ENCODE measurements at regions not wholly inside any gene's neighbourhood (a gene's known extent, or its start where the extent isn't known, plus 50 kb on each side); places are given as distances from the start of the nearest gene placed in this dataset.
"Not testable (repeated sequence)": the region's sequence is repeated elsewhere in the genome, so short reads cannot be mapped to it uniquely, and the experiment has no call there.

- no peak for DNase-seq
- Mint-ChIP-seq H3K36me3 (no peaks in the 10 kb centered on the region), H3K4me1 (no peaks in the 10 kb centered on the region), H3K4me3 (no peak overlapping the region), H3K27me3 (no peaks in the 10 kb centered on the region), H3K27ac (no peak overlapping the region), H3K9me3 (no peaks in the 10 kb centered on the region)
Observed at GRCh38 chr6:23531666-23532065, 594.3 kb upstream of the NRSN1 start.

GRCh38 chr6:23532227-23532626 is 593.8 kb upstream of the NRSN1 start:
- H3K4me1 Mint-ChIP-seq: no peaks in the 10 kb centered on the region
- H3K36me3 Mint-ChIP-seq: no peaks in the 10 kb centered on the region
- H3K9me3 Mint-ChIP-seq: no peaks in the 10 kb centered on the region
- no peak for DNase-seq
- no peak overlapping the region for H3K27ac Mint-ChIP-seq
- no peaks in the 10 kb centered on the region for H3K27me3 Mint-ChIP-seq
- no peak overlapping the region for H3K4me3 Mint-ChIP-seq

- H3K27me3 Mint-ChIP-seq: no peaks in the 10 kb centered on the region
- no peaks in the 10 kb centered on the region for H3K36me3 Mint-ChIP-seq
- H3K27ac Mint-ChIP-seq: no peak overlapping the region
- H3K4me1 Mint-ChIP-seq: no peaks in the 10 kb centered on the region
- no peaks in the 10 kb centered on the region for H3K9me3 Mint-ChIP-seq
- no peak for DNase-seq
- no peak overlapping the region for H3K4me3 Mint-ChIP-seq
Observed at GRCh38 chr6:23533311-23533710, 592.7 kb upstream of the NRSN1 start.

- Mint-ChIP-seq H3K9me3 (no peaks in the 10 kb centered on the region), H3K36me3 (no peaks in the 10 kb centered on the region), H3K4me3 (no peak overlapping the region), H3K27me3 (no peaks in the 10 kb centered on the region), H3K4me1 (no peaks in the 10 kb centered on the region), H3K27ac (no peak overlapping the region)
- no peak for DNase-seq
Observed at GRCh38 chr6:23533944-23534343, 592.1 kb upstream of the NRSN1 start.

GRCh38 chr6:23534351-23534750 is 591.7 kb upstream of the NRSN1 start:
- H3K4me3 Mint-ChIP-seq: no peak overlapping the region
- no peaks in the 10 kb centered on the region for H3K27me3 Mint-ChIP-seq
- no peaks in the 10 kb centered on the region for H3K9me3 Mint-ChIP-seq
- no peaks in the 10 kb centered on the region for H3K36me3 Mint-ChIP-seq
- no peak for DNase-seq
- H3K27ac Mint-ChIP-seq: no peak overlapping the region
- H3K4me1 Mint-ChIP-seq: no peaks in the 10 kb centered on the region

- Mint-ChIP-seq H3K27ac (no peak overlapping the region), H3K4me1 (no peaks in the 10 kb centered on the region), H3K4me3 (no peak overlapping the region), H3K9me3 (no peaks in the 10 kb centered on the region), H3K36me3 (no peaks in the 10 kb centered on the region), H3K27me3 (no peaks in the 10 kb centered on the region)
- DNase-seq: no peak
Observed at GRCh38 chr6:23535101-23535500, 590.9 kb upstream of the NRSN1 start.

- no peak for DNase-seq
- Mint-ChIP-seq H3K9me3 (peaks cover 2% of the 10 kb centered on the region), H3K4me3 (no peak overlapping the region), H3K27ac (no peak overlapping the region), H3K36me3 (no peaks in the 10 kb centered on the region), H3K27me3 (no peaks in the 10 kb centered on the region), H3K4me1 (no peaks in the 10 kb centered on the region)
Observed at GRCh38 chr6:23537828-23538227, 588.2 kb upstream of the NRSN1 start.

GRCh38 chr6:23547851-23548250 is 578.2 kb upstream of the NRSN1 start:
- no peaks in the 10 kb centered on the region for H3K27me3 Mint-ChIP-seq
- no peak for DNase-seq
- no peaks in the 10 kb centered on the region for H3K9me3 Mint-ChIP-seq
- no peak overlapping the region for H3K4me3 Mint-ChIP-seq
- H3K36me3 Mint-ChIP-seq: no peaks in the 10 kb centered on the region
- no peak overlapping the region for H3K27ac Mint-ChIP-seq
- H3K4me1 Mint-ChIP-seq: no peaks in the 10 kb centered on the region

- not testable (repeated sequence) for H3K36me3 Mint-ChIP-seq, H3K4me1 Mint-ChIP-seq, H3K4me3 Mint-ChIP-seq, DNase-seq, H3K27ac Mint-ChIP-seq, H3K27me3 Mint-ChIP-seq, H3K9me3 Mint-ChIP-seq
Observed at GRCh38 chr6:23554953-23555352, 571.1 kb upstream of the NRSN1 start.

GRCh38 chr6:23559587-23560343 is 566.2 kb upstream of the NRSN1 start:
- DNase-seq: no peak
- Mint-ChIP-seq H3K4me1 (no peaks in the 10 kb centered on the region), H3K4me3 (no peak overlapping the region), H3K27me3 (no peaks in the 10 kb centered on the region), H3K36me3 (no peaks in the 10 kb centered on the region), H3K9me3 (peaks cover 4% of the 10 kb centered on the region), H3K27ac (no peak overlapping the region)

- H3K27me3 Mint-ChIP-seq: no peaks in the 10 kb centered on the region
- no peak overlapping the region for H3K4me3 Mint-ChIP-seq
- no peak overlapping the region for H3K27ac Mint-ChIP-seq
- no peak for DNase-seq
- no peaks in the 10 kb centered on the region for H3K4me1 Mint-ChIP-seq
- peaks cover 4% of the 10 kb centered on the region for H3K9me3 Mint-ChIP-seq
- H3K36me3 Mint-ChIP-seq: no peaks in the 10 kb centered on the region
Observed at GRCh38 chr6:23561732-23562131, 564.3 kb upstream of the NRSN1 start.

GRCh38 chr6:23562554-23562953 is 563.5 kb upstream of the NRSN1 start:
- Mint-ChIP-seq H3K27me3 (no peaks in the 10 kb centered on the region), H3K4me1 (no peaks in the 10 kb centered on the region), H3K4me3 (no peak overlapping the region), H3K27ac (no peak overlapping the region), H3K36me3 (no peaks in the 10 kb centered on the region), H3K9me3 (peaks cover 4% of the 10 kb centered on the region)
- DNase-seq: no peak

- no peaks in the 10 kb centered on the region for H3K27me3 Mint-ChIP-seq
- H3K4me3 Mint-ChIP-seq: no peak overlapping the region
- no peak for DNase-seq
- H3K27ac Mint-ChIP-seq: no peak overlapping the region
- no peaks in the 10 kb centered on the region for H3K36me3 Mint-ChIP-seq
- peaks cover 4% of the 10 kb centered on the region for H3K9me3 Mint-ChIP-seq
- no peaks in the 10 kb centered on the region for H3K4me1 Mint-ChIP-seq
Observed at GRCh38 chr6:23563323-23563722, 562.7 kb upstream of the NRSN1 start.

GRCh38 chr6:23566418-23566817 is 559.6 kb upstream of the NRSN1 start:
- no peak overlapping the region for H3K27ac Mint-ChIP-seq
- peaks cover 4% of the 10 kb centered on the region for H3K9me3 Mint-ChIP-seq
- H3K4me3 Mint-ChIP-seq: no peak overlapping the region
- no peaks in the 10 kb centered on the region for H3K36me3 Mint-ChIP-seq
- DNase-seq: no peak
- no peaks in the 10 kb centered on the region for H3K27me3 Mint-ChIP-seq
- H3K4me1 Mint-ChIP-seq: no peaks in the 10 kb centered on the region

GRCh38 chr6:23568292-23568691 is 557.7 kb upstream of the NRSN1 start:
- DNase-seq: no peak
- no peak overlapping the region for H3K4me3 Mint-ChIP-seq
- H3K27ac Mint-ChIP-seq: no peak overlapping the region
- no peaks in the 10 kb centered on the region for H3K27me3 Mint-ChIP-seq
- no peaks in the 10 kb centered on the region for H3K36me3 Mint-ChIP-seq
- no peaks in the 10 kb centered on the region for H3K4me1 Mint-ChIP-seq
- no peaks in the 10 kb centered on the region for H3K9me3 Mint-ChIP-seq

- H3K27ac Mint-ChIP-seq: no peak overlapping the region
- peaks cover 2% of the 10 kb centered on the region for H3K9me3 Mint-ChIP-seq
- DNase-seq: no peak
- H3K4me3 Mint-ChIP-seq: no peak overlapping the region
- H3K27me3 Mint-ChIP-seq: no peaks in the 10 kb centered on the region
- H3K36me3 Mint-ChIP-seq: no peaks in the 10 kb centered on the region
- H3K4me1 Mint-ChIP-seq: no peaks in the 10 kb centered on the region
Observed at GRCh38 chr6:23584134-23584763, 541.8 kb upstream of the NRSN1 start.

All from activated naive CD8-positive, alpha-beta T cell treated with anti-CD3 and anti-CD28 coated beads for 36 hours (primary cell).